A673 (cell line): ENCODE measurements at regions not wholly inside any gene's neighbourhood (a gene's known extent, or its start where the extent isn't known, plus 50 kb on each side); places are given as distances from the start of the nearest gene placed in this dataset.

Experiments used
- BruUV-seq: library from RNA; stranded (reverse); fragments of 400-500 nt; replicated peaks from 2 replicates; lab custom pipeline; 2021; lab: Mats Ljungman, UMichigan
- CTCF ChIA-PET: fragments of 300-600 bp; sonication (Branson Sonifier 250); formaldehyde crosslinking; loops from one replicate; lab custom pipeline; 2022; ENCODE audit warnings: antibody characterized with exemption; lab: Charles Lee
- POLR2A ChIA-PET: fragments of 300-600 bp; sonication (Branson Sonifier 250); formaldehyde crosslinking; loops from one replicate; lab custom pipeline; 2022; ENCODE audit warnings: antibody characterized with exemption; ENCODE audit not compliant: low non-redundant PET; lab: Charles Lee
- DNase-seq: peaks from one replicate; pipeline ENCODE4 v3.0.0-alpha.2; 2015; ENCODE audit warnings: low spot score
- H3K27ac ChIP-seq: fragments of 200-600 bp; sonication (generic); 2 replicates; pipeline ENCODE4 v1.5.1; 2016; ENCODE audit warnings: mixed run types, low read depth, mild to moderate bottlenecking, mixed read lengths, antibody characterized with exemption, low read length; ENCODE audit not compliant: poor library complexity, severe bottlenecking
- H3K27me3 ChIP-seq: fragments of 200-600 bp; sonication (generic); replicated peaks from 2 replicates; pipeline ENCODE4 v1.6.1; 2017; ENCODE audit warnings: mixed run types, low read depth, mild to moderate bottlenecking, mixed read lengths, antibody characterized with exemption, low read length; ENCODE audit not compliant: insufficient read depth, poor library complexity
- H3K36me3 ChIP-seq: fragments of 200-600 bp; sonication (generic); 2 replicates; pipeline ENCODE4 v1.6.1; 2016; ENCODE audit warnings: mixed run types, mild to moderate bottlenecking, mixed read lengths, antibody characterized with exemption, low read length; ENCODE audit not compliant: insufficient read depth, poor library complexity, severe bottlenecking
- H3K4me1 ChIP-seq: fragments of 200-600 bp; sonication (generic); 2 replicates; pipeline ENCODE4 v1.6.1; 2017; ENCODE audit warnings: mixed run types, mild to moderate bottlenecking, mixed read lengths, antibody characterized with exemption, low read length; ENCODE audit not compliant: insufficient read depth, poor library complexity, severe bottlenecking
- H3K4me3 ChIP-seq: fragments of 200-600 bp; sonication (generic); 2 replicates; pipeline ENCODE4 v1.5.1; 2016; ENCODE audit warnings: low read depth, mixed run types, mild to moderate bottlenecking, mixed read lengths, low read length; ENCODE audit not compliant: poor library complexity, severe bottlenecking
- H3K9me3 ChIP-seq: fragments of 200-600 bp; sonication (generic); 2 replicates; pipeline ENCODE4 v1.6.1; 2016; ENCODE audit warnings: mixed run types, low read depth, mild to moderate bottlenecking, mixed read lengths, antibody characterized with exemption, low read length; ENCODE audit not compliant: poor library complexity, severe bottlenecking
- EZH2 ChIP-seq: fragments of 200-600 bp; sonication (generic); IDR thresholded peaks from 2 replicates; pipeline ENCODE4 v1.6.1; 2017; ENCODE audit warnings: borderline replicate concordance, low read depth, mild to moderate bottlenecking, mixed read lengths, antibody characterized with exemption, low read length; ENCODE audit not compliant: poor library complexity, severe bottlenecking
- intact Hi-C: fragments of 100-400 bp; cut with micrococcal nuclease; formaldehyde crosslinking; loops from one replicate; pipeline ENCODE4 v1.10.0; 2022; ENCODE audit not compliant: unreplicated experiment
- TF ChIP-seq, protein P1 (sequence below): fragments of 300-800, 200-600 bp; sonication (generic); conservative IDR thresholded peaks from 2 replicates; pipeline ENCODE4 v1.5.1; 2017; ENCODE audit warnings: low read depth, mild to moderate bottlenecking, antibody characterized with exemption, low read length, moderate library complexity, mixed read lengths

DNA sequence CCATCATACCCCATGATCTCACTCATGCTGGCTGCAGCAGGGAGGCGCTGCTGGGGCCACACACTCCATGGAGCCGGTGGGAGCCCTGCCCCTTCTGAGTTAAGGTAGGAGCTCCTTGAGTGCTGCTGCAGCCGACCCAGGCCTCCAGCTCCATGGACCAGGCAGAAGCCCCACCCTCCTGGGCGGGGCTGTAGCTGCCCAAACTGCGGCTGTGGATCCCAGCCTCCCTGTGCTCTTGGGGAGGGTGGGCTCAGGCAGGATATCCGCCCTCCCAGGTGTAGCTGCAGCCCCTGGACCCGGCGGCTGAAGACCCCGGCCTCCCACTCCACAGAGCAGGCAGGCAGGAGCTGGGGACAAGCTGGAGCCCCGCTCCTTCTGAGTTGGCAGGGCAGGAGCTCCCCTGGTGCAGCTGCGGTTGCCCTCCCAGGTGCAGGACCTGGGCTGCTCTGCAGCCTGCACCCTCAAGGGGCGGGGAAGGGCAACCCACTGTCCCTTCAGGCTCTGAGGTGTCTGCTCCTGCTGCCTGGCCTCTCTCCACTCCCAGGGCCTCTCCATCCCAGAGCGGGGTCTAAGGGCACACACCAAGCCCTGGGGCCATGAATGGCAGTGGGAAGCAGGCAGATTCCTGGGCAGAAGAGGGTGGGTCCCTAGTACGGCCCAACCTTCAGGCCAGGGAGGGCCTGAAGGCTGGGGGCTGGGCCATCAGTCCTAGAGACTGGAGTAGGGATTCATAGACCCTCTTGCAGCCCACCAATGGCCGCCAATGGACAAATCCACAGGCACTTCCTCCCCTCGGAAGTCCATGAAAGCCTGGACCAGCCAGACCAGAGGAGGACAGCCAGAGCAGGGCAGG is 466.1 kb downstream of the DTHD1 start:
- intact Hi-C loops: no loop called here
- Histone ChIP-seq H3K27me3 (no peaks in the 10 kb centered on the region), H3K4me1 (no peaks in the 10 kb centered on the region), H3K9me3 (no peaks in the 10 kb centered on the region), H3K4me3 (no peak overlapping the region), H3K36me3 (no peaks in the 10 kb centered on the region), H3K27ac (no peak overlapping the region)
- no TSS peak for BruUV-seq
- TF ChIP-seq, protein P1, sequence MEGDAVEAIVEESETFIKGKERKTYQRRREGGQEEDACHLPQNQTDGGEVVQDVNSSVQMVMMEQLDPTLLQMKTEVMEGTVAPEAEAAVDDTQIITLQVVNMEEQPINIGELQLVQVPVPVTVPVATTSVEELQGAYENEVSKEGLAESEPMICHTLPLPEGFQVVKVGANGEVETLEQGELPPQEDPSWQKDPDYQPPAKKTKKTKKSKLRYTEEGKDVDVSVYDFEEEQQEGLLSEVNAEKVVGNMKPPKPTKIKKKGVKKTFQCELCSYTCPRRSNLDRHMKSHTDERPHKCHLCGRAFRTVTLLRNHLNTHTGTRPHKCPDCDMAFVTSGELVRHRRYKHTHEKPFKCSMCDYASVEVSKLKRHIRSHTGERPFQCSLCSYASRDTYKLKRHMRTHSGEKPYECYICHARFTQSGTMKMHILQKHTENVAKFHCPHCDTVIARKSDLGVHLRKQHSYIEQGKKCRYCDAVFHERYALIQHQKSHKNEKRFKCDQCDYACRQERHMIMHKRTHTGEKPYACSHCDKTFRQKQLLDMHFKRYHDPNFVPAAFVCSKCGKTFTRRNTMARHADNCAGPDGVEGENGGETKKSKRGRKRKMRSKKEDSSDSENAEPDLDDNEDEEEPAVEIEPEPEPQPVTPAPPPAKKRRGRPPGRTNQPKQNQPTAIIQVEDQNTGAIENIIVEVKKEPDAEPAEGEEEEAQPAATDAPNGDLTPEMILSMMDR: no peak
- no peak for TF ChIP-seq EZH2
- DNase-seq: no peak
- ChIA-PET CTCF (no interaction called here), POLR2A (no interaction called here)

DNA sequence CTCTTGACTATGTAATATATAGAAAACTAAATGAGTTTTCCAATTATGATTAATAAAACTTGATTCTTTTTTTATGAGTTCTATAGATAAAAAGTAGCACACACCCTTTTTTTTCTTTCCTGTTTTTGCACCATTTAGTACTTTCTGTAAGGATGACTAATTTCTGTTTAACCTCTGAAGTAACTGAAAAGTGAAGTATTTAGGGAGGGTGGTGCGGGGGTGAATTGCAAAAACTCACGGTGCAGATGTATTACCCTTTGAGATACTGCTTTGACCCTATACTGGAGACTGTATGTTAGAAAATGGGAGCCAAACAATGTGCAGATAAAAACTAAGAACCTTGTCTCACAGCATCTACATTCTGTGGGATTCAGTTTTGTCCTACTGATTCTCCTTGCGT is 471.6 kb downstream of the DTHD1 start:
- intact Hi-C loops: no loop called here
- Histone ChIP-seq H3K4me1 (no peaks in the 10 kb centered on the region), H3K4me3 (no peak overlapping the region), H3K27ac (no peak overlapping the region), H3K36me3 (no peaks in the 10 kb centered on the region), H3K9me3 (peaks cover 5% of the 10 kb centered on the region), H3K27me3 (no peaks in the 10 kb centered on the region)
- TF ChIP-seq, protein P1: no peak
- no peak for TF ChIP-seq EZH2
- CTCF ChIA-PET: no interaction called here
- BruUV-seq: no TSS peak
- DNase-seq: no peak
- POLR2A ChIA-PET: no interaction called here

DNA sequence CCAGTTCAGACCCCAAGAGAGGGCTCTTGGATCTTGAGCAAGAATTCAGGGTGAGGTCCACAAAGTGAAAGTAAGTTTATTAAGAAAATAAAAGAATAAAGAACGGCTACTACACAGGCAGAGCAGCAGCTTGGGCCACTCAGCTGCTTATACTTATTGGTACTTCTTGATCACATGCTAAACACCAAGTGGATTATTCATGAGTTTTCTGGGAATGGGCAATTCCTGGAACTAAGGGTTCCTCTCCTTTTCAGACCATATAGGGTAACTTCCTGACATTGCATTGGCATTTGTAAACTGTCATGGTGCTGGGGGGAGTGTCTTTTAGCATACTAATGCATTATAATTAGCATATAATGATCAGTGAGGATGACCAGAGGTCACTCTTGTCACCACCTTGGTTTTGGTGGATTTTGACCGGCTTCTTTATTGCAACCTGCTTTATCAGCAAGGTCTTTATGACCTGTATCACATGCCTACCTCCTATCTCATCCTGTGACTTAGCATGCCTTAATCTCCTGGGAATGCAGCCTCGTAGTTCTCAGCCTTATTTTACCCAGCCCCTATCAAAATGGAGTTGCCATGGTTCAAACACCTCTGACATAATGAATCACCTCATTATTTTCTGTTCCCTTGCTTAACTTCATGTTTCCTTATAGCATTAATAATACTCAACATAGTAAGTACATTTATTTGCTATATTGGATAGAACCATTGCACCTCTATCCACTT is 476.3 kb downstream of the DTHD1 start:
- TF ChIP-seq EZH2: no peak
- TF ChIP-seq, protein P1: no peak
- ChIA-PET CTCF (no interaction called here), POLR2A (no interaction called here)
- no peaks in the 10 kb centered on the region for H3K27me3 ChIP-seq
- no TSS peak for BruUV-seq
- H3K36me3 ChIP-seq: no peaks in the 10 kb centered on the region
- no peak overlapping the region for H3K27ac ChIP-seq
- DNase-seq: no peak
- H3K4me3 ChIP-seq: no peak overlapping the region
- no peaks in the 10 kb centered on the region for H3K4me1 ChIP-seq
- peaks cover 5% of the 10 kb centered on the region for H3K9me3 ChIP-seq
- intact Hi-C loops: no loop called here
